Endothelial cell of umbilical vein (primary cell): ENCODE measurements at regions not wholly inside any gene's neighbourhood (a gene's known extent, or its start where the extent isn't known, plus 50 kb on each side); places are given as distances from the start of the nearest gene placed in this dataset.

Source experiments
- TF ChIP-seq, protein P1 (sequence below), 2 donors: IDR thresholded peaks; 1 replicate in 1 of 2; 2 replicates in 1 of 2; pipeline ENCODE4 v1.5.1; 2011; ENCODE audit warnings: low read length in 2 of 2, mild to moderate bottlenecking in 2 of 2, moderate library complexity in 2 of 2, control low read depth in 1 of 2, inconsistent platforms in 1 of 2, low read depth in 1 of 2; ENCODE audit not compliant: insufficient read depth in 1 of 2; ENCODE audit errors: extremely low read depth in 1 of 2
- TF ChIP-seq, protein P2 (sequence below): IDR thresholded peaks from 2 replicates; pipeline ENCODE4 v1.6.1; 2011; ENCODE audit not compliant: insufficient read depth, insufficient read length

DNA sequence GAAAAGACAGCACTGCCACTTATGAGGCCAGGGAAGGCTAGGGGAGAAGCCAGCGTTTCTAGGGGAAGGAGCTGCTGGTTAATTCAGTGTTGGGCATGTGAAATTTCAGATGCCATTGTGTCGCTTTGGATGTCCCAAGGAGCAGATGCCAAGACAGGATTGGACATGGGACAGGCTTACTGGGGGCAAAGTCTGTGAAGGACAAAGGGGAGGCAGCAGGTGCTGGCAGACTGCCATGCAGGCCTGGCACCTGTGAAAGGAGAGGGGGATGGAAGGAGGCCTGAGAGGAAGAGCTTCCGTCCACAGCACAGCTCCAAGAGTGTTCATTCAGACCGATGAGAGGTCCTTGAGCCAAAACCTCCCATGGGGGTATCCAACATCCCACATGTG is 255.5 kb upstream of the RPL38 start:
- TF ChIP-seq, protein P1, sequence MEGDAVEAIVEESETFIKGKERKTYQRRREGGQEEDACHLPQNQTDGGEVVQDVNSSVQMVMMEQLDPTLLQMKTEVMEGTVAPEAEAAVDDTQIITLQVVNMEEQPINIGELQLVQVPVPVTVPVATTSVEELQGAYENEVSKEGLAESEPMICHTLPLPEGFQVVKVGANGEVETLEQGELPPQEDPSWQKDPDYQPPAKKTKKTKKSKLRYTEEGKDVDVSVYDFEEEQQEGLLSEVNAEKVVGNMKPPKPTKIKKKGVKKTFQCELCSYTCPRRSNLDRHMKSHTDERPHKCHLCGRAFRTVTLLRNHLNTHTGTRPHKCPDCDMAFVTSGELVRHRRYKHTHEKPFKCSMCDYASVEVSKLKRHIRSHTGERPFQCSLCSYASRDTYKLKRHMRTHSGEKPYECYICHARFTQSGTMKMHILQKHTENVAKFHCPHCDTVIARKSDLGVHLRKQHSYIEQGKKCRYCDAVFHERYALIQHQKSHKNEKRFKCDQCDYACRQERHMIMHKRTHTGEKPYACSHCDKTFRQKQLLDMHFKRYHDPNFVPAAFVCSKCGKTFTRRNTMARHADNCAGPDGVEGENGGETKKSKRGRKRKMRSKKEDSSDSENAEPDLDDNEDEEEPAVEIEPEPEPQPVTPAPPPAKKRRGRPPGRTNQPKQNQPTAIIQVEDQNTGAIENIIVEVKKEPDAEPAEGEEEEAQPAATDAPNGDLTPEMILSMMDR (IDR thresholded peaks at IDR 0.05; ENCODE audit: extremely low read depth in 1 of 2, insufficient read depth in 1 of 2, low read depth in 1 of 2, low read length in 2 of 2): no peak
- TF ChIP-seq, protein P2, sequence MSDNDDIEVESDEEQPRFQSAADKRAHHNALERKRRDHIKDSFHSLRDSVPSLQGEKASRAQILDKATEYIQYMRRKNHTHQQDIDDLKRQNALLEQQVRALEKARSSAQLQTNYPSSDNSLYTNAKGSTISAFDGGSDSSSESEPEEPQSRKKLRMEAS: no peak
